A673 (cell line): ENCODE measurements at regions not wholly inside any gene's neighbourhood (a gene's known extent, or its start where the extent isn't known, plus 50 kb on each side); places are given as distances from the start of the nearest gene placed in this dataset.

Source experiments
- CTCF ChIP-seq: fragments of 300-800, 200-600 bp; sonication (generic); conservative IDR thresholded peaks from 2 replicates; pipeline ENCODE4 v1.5.1; 2017; ENCODE audit warnings: low read depth, mild to moderate bottlenecking, antibody characterized with exemption, low read length, moderate library complexity, mixed read lengths
- EZH2 ChIP-seq: fragments of 200-600 bp; sonication (generic); IDR thresholded peaks from 2 replicates; pipeline ENCODE4 v1.6.1; 2017; ENCODE audit warnings: borderline replicate concordance, low read depth, mild to moderate bottlenecking, mixed read lengths, antibody characterized with exemption, low read length; ENCODE audit not compliant: poor library complexity, severe bottlenecking

- no peak for TF ChIP-seq CTCF
- no peak for TF ChIP-seq EZH2
These were observed 55.6 kb upstream of the CD34 start for GRCh38 chr1:207966521-207966920.
